PFSK-1 (cell line): ENCODE measurements at regions not wholly inside any gene's neighbourhood (a gene's known extent, or its start where the extent isn't known, plus 50 kb on each side); places are given as distances from the start of the nearest gene placed in this dataset.

Source experiments
- FOXP2 ChIP-seq: optimal IDR thresholded peaks from 2 replicates; pipeline ENCODE3; 2011; ENCODE audit warnings: borderline replicate concordance, control low read depth, inconsistent platforms; ENCODE audit not compliant: insufficient read depth; ENCODE audit errors: extremely low read length, extremely low read depth
- POLR2AphosphoS5 ChIP-seq: IDR thresholded peaks from 2 replicates; pipeline ENCODE4 v1.6.1; 2012; ENCODE audit warnings: low read depth, mild to moderate bottlenecking, control low read depth, low read length, moderate library complexity
- SIN3A ChIP-seq: IDR thresholded peaks from 2 replicates; pipeline ENCODE4 v1.6.1; 2012; ENCODE audit warnings: mild to moderate bottlenecking, low read length, moderate library complexity, borderline replicate concordance; ENCODE audit not compliant: insufficient read depth
- TAF1 ChIP-seq: IDR thresholded peaks from 2 replicates; pipeline ENCODE4 v1.6.1; 2012; ENCODE audit warnings: low read length, control low read depth, borderline replicate concordance; ENCODE audit not compliant: insufficient read depth
- TF ChIP-seq, protein P1 (sequence below), 2 experiments: IDR thresholded peaks; 2 replicates each; pipeline versions ENCODE4 v1.6.1 to v1.8.0; 2011 to 2012; ENCODE audit warnings: low read depth in 2 of 2, low read length in 2 of 2, control low read depth in 1 of 2, inconsistent platforms in 1 of 2, mild to moderate bottlenecking in 1 of 2, moderate library complexity in 1 of 2; ENCODE audit not compliant: insufficient read depth in 1 of 2

DNA sequence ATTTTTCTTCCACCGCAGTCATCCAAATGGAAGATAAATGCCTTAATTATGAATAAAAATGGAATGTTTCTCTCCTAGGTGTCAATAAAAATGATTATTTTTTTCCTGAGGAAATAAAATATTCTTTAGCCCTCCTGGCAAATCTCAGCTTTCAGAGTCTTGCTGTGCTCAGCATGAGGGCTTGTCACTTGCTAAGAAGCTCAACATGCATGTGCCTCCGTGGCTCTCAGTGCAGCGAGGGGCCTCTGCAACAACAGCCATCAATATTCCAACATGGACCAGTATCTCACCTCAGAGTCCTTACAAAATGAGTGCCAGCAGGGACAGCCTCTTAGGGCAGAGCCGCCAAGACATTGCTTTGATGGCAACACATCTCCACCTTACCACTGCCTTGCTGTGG is 159.5 kb upstream of the TMPO start:
- TF ChIP-seq, protein P1, sequence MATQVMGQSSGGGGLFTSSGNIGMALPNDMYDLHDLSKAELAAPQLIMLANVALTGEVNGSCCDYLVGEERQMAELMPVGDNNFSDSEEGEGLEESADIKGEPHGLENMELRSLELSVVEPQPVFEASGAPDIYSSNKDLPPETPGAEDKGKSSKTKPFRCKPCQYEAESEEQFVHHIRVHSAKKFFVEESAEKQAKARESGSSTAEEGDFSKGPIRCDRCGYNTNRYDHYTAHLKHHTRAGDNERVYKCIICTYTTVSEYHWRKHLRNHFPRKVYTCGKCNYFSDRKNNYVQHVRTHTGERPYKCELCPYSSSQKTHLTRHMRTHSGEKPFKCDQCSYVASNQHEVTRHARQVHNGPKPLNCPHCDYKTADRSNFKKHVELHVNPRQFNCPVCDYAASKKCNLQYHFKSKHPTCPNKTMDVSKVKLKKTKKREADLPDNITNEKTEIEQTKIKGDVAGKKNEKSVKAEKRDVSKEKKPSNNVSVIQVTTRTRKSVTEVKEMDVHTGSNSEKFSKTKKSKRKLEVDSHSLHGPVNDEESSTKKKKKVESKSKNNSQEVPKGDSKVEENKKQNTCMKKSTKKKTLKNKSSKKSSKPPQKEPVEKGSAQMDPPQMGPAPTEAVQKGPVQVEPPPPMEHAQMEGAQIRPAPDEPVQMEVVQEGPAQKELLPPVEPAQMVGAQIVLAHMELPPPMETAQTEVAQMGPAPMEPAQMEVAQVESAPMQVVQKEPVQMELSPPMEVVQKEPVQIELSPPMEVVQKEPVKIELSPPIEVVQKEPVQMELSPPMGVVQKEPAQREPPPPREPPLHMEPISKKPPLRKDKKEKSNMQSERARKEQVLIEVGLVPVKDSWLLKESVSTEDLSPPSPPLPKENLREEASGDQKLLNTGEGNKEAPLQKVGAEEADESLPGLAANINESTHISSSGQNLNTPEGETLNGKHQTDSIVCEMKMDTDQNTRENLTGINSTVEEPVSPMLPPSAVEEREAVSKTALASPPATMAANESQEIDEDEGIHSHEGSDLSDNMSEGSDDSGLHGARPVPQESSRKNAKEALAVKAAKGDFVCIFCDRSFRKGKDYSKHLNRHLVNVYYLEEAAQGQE (IDR thresholded peaks at IDR 0.05; ENCODE audit: insufficient read depth in 1 of 2, low read depth in 2 of 2, low read length in 2 of 2): no peak

DNA sequence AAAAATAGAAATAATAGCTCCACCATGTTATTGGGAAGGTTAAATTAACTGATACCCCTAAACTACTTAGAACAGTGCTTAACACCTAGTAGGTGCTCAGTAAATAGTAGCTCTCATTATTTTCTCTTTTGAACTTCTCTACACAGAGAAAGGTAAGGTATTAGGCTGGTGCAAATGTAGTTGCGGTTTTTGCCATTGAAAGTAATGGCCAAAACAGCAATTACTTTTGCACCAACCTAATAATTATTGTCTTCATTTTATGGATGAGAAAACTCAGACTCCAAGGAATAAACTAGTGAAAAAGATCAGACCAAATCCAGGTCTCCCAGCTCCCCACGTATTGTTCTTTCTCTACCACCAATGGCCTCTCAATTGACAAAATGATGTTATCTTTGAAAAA is 157.2 kb upstream of the TMPO start:
- TF ChIP-seq FOXP2: no peak

DNA sequence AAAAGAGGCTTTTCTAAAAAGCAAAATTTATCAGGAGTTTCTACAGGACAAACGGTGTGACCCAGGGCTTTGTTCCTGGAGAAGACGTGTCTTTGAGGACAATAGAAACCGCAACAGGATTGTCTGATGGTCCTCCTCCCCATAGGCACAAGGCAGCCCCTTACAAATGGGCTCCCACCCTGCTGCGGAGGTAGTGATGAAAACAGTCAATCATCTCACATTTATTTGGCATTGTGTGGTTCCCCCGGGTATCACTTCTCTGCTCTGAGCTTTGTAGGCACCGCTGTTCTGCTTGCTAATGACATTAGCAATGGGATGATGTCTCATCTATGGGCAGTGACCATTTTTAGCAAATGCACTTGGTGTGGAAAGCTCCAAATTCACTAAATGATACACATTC is 155.5 kb upstream of the TMPO start:
- TF ChIP-seq FOXP2 (no peak), TAF1 (no peak), SIN3A (no peak)
- TF ChIP-seq, protein P1 (IDR thresholded peaks at IDR 0.05; ENCODE audit: insufficient read depth in 1 of 2, low read depth in 2 of 2, low read length in 2 of 2): no peak

DNA sequence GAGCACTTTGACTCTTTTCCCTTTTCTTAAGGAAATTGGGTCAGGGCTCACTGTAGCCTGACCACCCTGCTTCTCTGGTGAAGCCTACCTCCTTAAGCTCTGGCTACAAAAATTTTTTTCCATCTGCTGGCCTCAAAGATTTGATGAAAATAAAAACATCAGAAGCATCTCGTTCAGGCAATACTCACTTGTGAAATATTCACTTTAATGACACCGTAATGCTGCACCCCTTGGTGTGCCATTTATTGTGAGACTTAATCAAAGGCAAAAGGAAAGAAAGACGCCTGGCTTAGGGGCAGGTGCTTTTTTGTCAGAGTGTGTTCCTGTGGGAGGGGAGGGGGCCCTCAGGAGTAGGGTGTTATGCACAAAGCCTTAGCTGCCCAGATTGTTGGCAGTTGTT is 155.0 kb upstream of the TMPO start:
- TF ChIP-seq, protein P1 (IDR thresholded peaks at IDR 0.05; ENCODE audit: insufficient read depth in 1 of 2, low read depth in 2 of 2, low read length in 2 of 2): no peak
- TF ChIP-seq FOXP2 (no peak), SIN3A (no peak), POLR2AphosphoS5 (no peak), TAF1 (no peak)

DNA sequence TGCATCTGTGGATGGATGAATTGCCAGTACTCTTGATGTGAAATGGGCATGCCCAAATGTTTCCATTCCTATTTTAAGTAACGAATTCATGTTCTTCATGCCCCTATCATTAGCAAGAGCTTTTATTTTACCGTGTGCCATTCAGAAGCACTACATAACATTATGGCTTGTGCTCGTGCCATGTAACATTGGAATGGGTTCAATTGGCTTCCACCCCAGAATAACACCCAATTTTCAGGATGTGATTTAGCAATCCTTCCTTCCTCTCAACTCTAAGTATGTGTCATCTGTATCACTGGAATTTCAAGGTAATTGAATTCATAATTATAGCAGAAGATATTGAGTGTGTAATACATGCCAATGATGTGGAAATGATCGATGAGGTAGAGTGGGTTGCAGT is 145.8 kb upstream of the TMPO start:
- TF ChIP-seq SIN3A: no peak
- TF ChIP-seq FOXP2: no peak
- no peak for TF ChIP-seq POLR2AphosphoS5
- TF ChIP-seq, protein P1 (IDR thresholded peaks at IDR 0.05; ENCODE audit: insufficient read depth in 1 of 2, low read depth in 2 of 2, low read length in 2 of 2): no peak
- TF ChIP-seq TAF1: no peak

DNA sequence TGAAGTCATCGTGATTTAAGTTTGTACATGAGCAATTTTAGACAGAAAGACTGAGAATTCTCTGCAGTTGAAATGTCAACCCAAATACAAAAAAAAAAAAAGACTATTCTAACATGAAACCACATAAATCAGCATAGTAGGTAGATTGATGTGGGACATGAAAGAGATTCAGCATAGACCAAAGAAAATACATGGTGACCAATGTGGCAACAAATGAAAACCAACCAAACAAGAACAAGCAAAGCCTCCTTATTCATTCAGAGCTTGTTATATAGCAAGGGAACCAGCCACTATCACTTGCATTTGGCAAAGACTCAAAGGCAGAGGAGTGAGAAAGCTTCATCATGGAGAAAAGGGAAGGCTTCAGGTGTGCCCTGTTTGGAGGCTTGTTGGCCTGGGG is 144.4 kb upstream of the TMPO start:
- TF ChIP-seq, protein P1 (IDR thresholded peaks at IDR 0.05; ENCODE audit: insufficient read depth in 1 of 2, low read depth in 2 of 2, low read length in 2 of 2): no peak
- no peak for TF ChIP-seq POLR2AphosphoS5
- no peak for TF ChIP-seq SIN3A
- no peak for TF ChIP-seq TAF1
